Body of pancreas (tissue), 4 donors: ENCODE measurements at regions not wholly inside any gene's neighbourhood (a gene's known extent, or its start where the extent isn't known, plus 50 kb on each side); places are given as distances from the start of the nearest gene placed in this dataset.

Experiments used
- ATAC-seq: fragments of 150-250 bp; one replicate; pipeline ENCODE4 v1.9.1; 2016
- DNase-seq, 4 donors: peaks; one replicate each; pipeline ENCODE4 v3.0.0-alpha.2; 2019
- H3K27ac ChIP-seq, 4 donors: fragments of 200-600 bp; sonication (generic); 1 replicate in 3 of 4; 2 replicates in 1 of 4; pipeline versions ENCODE4 v1.5.1 to v1.6.1; 2016 to 2019; ENCODE audit warnings: mild to moderate bottlenecking in 1 of 4, mixed read lengths in 1 of 4, moderate library complexity in 1 of 4
- H3K27me3 ChIP-seq, 2 donors: fragments of 200-600 bp; sonication (generic); one replicate each; pipeline ENCODE4 v1.6.0; 2016; ENCODE audit warnings: mild to moderate bottlenecking in 1 of 2
- H3K36me3 ChIP-seq, 2 donors: fragments of 200-600 bp; sonication (generic); replicated peaks in 1 of 2; 2 replicates each; pipeline ENCODE4 v1.5.1; 2016; ENCODE audit warnings: low read depth in 2 of 2; ENCODE audit not compliant: insufficient read depth in 1 of 2
- H3K4me1 ChIP-seq: fragments of 200-600 bp; sonication (generic); one replicate; pipeline ENCODE4 v1.6.0; 2016
- H3K4me3 ChIP-seq, 2 donors: fragments of 200-600 bp; sonication (generic); 1 replicate in 1 of 2; 2 replicates in 1 of 2; pipeline ENCODE4 v1.5.1; 2016 to 2019
- H3K9me3 ChIP-seq, 3 donors: fragments of 200-600 bp; sonication (generic); 1 replicate in 2 of 3; 2 replicates in 1 of 3; pipeline ENCODE4 v1.5.1; 2016
- POLR2A ChIP-seq, 3 donors: fragments of 450-650 bp; IDR thresholded peaks; one replicate each; pipeline ENCODE4 v1.6.1; 2016; ENCODE audit warnings: antibody characterized with exemption in 3 of 3, mild to moderate bottlenecking in 2 of 3
- WGBS, 2 donors: methylation state at CpG; one replicate each; pipeline ENCODE4 v1.1.5; 2017; 5-methylcytosine and 5-hydroxymethylcytosine counted together
- intact Hi-C: fragments of 100-400 bp; cut with DNase I; formaldehyde crosslinking; loops from one replicate; pipeline ENCODE4 v1.15.1; 2023
- TF ChIP-seq, protein P1 (sequence below), 7 experiments: fragments of 450-650 bp in 4 of 7; fragments of 200-600 bp in 3 of 7; sonication (generic) in 3 of 7; IDR thresholded peaks; one replicate each; pipeline ENCODE4 v1.5.1; 2016 to 2019; ENCODE audit warnings: antibody characterized with exemption in 7 of 7

DNA sequence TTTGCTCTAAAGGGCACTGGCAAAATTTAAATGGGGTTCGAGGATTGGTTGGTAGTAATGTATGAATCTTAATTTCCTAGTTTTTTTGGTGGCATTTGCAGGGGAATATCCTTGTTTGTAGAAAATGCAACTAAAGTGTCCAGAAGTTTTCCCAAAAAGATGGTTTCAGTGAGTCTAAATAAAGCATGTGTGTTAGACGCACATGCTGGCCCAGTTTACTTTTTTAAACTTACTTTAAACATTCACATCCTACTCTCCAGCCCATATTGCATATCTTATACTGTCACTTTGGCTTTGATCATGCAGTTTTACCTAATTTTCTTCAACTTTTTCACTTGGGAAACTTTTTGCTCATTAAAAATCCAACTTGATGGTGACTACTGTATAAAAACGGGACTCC, 744.0 kb upstream of the CELF2 start:
- Histone ChIP-seq H3K4me1 (no peaks in the 10 kb centered on the region), H3K27ac (no peak overlapping the region), H3K36me3 (no peaks in the 10 kb centered on the region), H3K4me3 (no peak overlapping the region), H3K27me3 (no peaks in the 10 kb centered on the region), H3K9me3 (no peaks in the 10 kb centered on the region)
- ATAC-seq, result no peak
- intact Hi-C loops, result no loop called here
- WGBS, 2 donors, result 40 to 44% methylated on average over 3 of the region's 3 CpGs
- TF ChIP-seq, protein P1, sequence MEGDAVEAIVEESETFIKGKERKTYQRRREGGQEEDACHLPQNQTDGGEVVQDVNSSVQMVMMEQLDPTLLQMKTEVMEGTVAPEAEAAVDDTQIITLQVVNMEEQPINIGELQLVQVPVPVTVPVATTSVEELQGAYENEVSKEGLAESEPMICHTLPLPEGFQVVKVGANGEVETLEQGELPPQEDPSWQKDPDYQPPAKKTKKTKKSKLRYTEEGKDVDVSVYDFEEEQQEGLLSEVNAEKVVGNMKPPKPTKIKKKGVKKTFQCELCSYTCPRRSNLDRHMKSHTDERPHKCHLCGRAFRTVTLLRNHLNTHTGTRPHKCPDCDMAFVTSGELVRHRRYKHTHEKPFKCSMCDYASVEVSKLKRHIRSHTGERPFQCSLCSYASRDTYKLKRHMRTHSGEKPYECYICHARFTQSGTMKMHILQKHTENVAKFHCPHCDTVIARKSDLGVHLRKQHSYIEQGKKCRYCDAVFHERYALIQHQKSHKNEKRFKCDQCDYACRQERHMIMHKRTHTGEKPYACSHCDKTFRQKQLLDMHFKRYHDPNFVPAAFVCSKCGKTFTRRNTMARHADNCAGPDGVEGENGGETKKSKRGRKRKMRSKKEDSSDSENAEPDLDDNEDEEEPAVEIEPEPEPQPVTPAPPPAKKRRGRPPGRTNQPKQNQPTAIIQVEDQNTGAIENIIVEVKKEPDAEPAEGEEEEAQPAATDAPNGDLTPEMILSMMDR (IDR thresholded peaks at IDR 0.05), result no peak
- no peak for TF ChIP-seq POLR2A (IDR thresholded peaks at IDR 0.05)
- DNase-seq, result no peak

DNA sequence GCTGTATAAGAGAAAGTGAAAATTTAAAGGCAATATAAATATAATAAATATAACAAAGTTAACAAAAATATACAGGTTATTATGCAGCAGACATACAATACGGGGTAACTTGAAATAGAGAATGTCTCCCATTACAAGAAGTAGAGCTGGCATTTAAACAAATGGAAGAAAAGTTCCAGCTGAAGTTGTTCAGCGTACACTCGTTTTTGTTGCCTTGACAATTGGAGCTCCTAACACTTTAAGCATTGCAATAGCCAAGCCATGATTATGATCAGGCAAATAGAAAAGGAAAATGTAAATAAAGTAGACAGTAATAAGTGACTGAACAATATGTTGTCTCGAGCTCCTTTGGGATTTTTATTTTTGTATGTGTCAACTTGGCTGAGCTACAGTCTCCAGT, 737.8 kb upstream of the CELF2 start:
- WGBS, 2 donors, result 34 to 44% methylated on average over 4 of the region's 4 CpGs
- H3K4me3 ChIP-seq, result no peak overlapping the region
- H3K27me3 ChIP-seq, result no peaks in the 10 kb centered on the region
- ATAC-seq (no peak), DNase-seq (no peak)
- no peaks in the 10 kb centered on the region for H3K36me3 ChIP-seq
- intact Hi-C loops, result no loop called here
- TF ChIP-seq, protein P1 (IDR thresholded peaks at IDR 0.05), result no peak
- no peak for TF ChIP-seq POLR2A (IDR thresholded peaks at IDR 0.05)
- H3K9me3 ChIP-seq, result no peaks in the 10 kb centered on the region
- no peaks in the 10 kb centered on the region for H3K4me1 ChIP-seq
- no peak overlapping the region for H3K27ac ChIP-seq

DNA sequence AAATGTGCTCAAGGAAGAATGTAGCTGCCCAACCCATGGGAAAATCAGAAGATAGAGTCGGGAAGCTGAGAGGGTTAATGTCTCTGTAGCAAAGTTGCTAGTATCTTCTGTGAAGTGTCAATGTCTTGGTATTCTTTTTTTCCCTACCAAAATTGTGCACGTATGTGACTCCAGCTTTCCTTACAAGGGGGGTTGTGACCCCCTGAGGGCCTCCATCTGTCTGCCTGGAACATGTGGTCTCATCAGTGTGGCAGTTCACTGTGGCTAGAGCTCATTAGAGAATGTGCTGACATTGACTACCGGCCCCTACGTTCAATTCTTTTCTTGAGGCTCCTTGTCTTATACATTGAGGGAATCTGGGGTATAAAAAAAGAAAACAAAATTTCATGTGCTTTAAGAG, 725.2 kb upstream of the CELF2 start:
- Histone ChIP-seq H3K4me1 (no peaks in the 10 kb centered on the region), H3K27ac (no peak overlapping the region), H3K36me3 (no peaks in the 10 kb centered on the region), H3K9me3 (no peaks in the 10 kb centered on the region), H3K27me3 (no peaks in the 10 kb centered on the region), H3K4me3 (no peak overlapping the region)
- TF ChIP-seq POLR2A (IDR thresholded peaks at IDR 0.05), result no peak
- TF ChIP-seq, protein P1 (IDR thresholded peaks at IDR 0.05), result no peak
- ATAC-seq, result no peak
- 49 to 61% methylated on average over 4 of the region's 4 CpGs for WGBS, 2 donors
- no peak for DNase-seq
- intact Hi-C loops, result no loop called here

DNA sequence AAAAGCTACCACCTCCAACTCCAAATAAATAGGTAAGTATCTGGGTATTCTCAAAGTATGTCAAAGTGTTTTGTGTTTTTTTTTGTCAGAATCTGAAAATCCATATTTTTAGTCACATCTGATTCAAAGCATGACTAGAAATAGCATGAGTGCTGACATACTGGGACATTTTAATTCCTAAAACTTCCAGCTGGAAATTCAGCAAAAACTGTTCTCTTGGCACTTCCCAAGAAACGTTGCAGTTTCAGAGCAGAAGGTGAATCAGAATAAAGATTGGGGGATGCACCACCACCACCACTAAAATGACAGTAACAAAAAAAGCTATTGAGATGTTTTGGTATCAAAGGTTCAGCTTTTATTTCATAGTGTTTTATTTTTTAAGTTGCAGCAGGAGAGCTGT, 724.6 kb upstream of the CELF2 start:
- intact Hi-C loops, result no loop called here
- no peak for TF ChIP-seq POLR2A (IDR thresholded peaks at IDR 0.05)
- TF ChIP-seq, protein P1 (IDR thresholded peaks at IDR 0.05), result no peak
- ATAC-seq (no peak), DNase-seq (no peak)
- no peaks in the 10 kb centered on the region for H3K27me3 ChIP-seq
- H3K4me1 ChIP-seq, result no peaks in the 10 kb centered on the region
- no peak overlapping the region for H3K4me3 ChIP-seq
- no peak overlapping the region for H3K27ac ChIP-seq
- H3K36me3 ChIP-seq, result no peaks in the 10 kb centered on the region
- no peaks in the 10 kb centered on the region for H3K9me3 ChIP-seq
- 11 to 17% methylated on average over 1 of the region's 1 CpG for WGBS, 2 donors

DNA sequence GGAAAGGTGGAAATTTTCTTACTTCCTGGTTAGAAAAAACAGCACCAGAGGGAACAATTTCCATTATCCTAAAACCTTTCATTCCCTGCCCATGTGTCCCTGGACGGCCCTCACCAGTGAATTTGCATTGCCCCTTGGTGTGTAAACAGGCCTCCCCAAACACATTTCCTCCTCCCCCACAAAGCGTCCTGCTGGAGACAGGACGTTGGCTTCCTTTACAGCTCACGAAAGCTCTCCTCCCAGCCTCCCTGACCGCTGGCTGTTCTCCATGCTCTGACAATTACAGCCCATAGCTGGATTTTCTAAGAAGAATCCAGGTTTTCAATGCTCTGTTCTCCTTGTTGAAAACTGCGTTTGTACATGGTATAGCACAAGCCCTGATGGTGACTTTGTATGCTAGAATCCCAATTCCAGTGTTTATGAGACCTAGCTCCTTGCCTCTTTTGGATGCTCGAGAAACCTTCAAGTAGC, 724.2 kb upstream of the CELF2 start:
- Histone ChIP-seq H3K4me3 (no peak overlapping the region), H3K27me3 (no peaks in the 10 kb centered on the region), H3K4me1 (no peaks in the 10 kb centered on the region), H3K36me3 (no peaks in the 10 kb centered on the region), H3K9me3 (no peaks in the 10 kb centered on the region), H3K27ac (no peak overlapping the region)
- no peak for TF ChIP-seq POLR2A (IDR thresholded peaks at IDR 0.05)
- TF ChIP-seq, protein P1 (IDR thresholded peaks at IDR 0.05), result no peak
- no peak for ATAC-seq
- no peak for DNase-seq
- WGBS, 2 donors, result 11 to 12% methylated on average over 7 of the region's 7 CpGs
- intact Hi-C loops, result no loop called here
